OCI-M1 (cell line): ENCODE measurements at regions not wholly inside any gene's neighbourhood (a gene's known extent, or its start where the extent isn't known, plus 50 kb on each side); places are given as distances from the start of the nearest gene placed in this dataset.

Experiments used
- DNase-seq: peaks from one replicate; lab custom pipeline; 2025; lab: John Stamatoyannopoulos, UW

DNA sequence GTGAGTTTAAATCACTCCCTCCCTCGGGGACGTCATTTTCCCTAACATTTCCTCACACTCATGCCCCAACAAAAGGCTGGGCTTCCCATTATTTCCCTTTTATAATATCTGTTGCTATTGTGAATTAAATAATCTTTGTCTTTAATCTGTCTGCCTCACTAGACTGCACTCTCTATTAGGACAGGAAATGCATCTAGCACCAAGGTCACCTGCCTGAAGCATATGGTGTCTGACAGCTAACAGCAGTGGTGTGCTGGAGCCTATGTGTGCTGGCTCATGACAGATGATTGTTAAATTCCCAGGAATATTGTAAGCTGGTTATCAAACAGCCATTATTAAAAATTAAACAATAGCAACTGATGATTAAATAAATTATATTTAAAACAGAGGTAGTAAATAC, 237.0 kb upstream of the CEP162 start:
- DNase-seq = no peak

DNA sequence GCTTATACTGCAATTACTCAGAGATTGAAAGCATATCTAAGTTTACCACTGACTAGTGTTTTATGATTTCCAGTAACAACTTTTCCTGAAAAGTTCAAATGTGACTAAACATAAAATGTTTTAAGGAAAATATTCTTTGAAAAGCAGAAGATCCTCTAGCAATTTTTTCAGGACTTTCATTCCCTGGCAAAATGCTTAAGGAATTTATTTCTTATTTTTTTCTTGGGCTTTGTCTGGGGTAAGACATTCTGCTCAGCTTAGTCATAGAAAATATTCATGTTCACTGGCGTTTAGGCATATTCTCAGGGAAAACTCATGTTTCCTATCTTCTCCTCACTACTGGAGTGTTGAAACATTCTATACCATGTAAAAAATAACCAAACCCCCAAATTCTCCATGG, 235.3 kb upstream of the CEP162 start:
- DNase-seq = no peak

GRCh38 chr6:84461461-84461860, 234.0 kb upstream of the CEP162 start:
- no peak for DNase-seq

DNA sequence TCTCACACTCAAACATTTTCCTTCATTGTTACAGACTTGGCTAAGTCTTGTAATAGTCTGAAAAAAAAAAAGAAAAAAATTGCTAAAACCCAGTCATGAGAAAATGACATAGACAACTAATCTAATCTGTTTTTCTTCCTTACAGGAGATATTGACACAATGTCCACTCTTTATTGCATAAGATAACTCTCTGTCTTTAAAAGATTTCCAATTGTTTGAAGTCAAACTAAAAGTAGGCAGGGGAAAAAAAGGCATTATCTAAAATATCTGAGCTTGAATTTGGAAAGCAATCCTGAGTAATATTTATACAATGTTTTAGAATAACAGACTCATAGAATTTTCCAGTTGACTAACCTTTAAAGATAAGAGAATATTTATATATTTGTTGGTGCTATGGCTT, 233.0 kb upstream of the CEP162 start:
- DNase-seq = no peak

- no peak for DNase-seq
These were observed 232.0 kb upstream of the CEP162 start for GRCh38 chr6:84459401-84459800.

- DNase-seq = no peak
These were observed 230.8 kb upstream of the CEP162 start for GRCh38 chr6:84458271-84458670.

DNA sequence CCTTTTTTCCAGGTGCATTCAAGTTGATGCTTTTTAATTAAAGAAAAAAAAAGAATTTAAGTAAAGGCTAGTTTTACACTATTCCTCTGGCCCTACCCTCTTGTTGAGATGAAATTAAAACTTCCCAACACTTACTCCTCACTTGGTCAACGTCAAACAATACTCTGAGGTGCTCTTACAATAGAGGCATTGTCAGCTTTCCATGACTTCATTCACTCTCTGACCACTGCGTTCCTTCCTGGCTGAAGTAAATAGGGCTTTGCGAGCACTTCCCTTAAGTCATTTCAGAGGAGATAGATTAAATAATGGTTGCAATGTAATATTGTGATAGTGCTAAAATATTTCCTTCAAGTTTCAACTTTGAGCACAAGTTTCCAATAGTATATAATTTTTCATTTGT, 229.8 kb upstream of the CEP162 start:
- DNase-seq = no peak

- DNase-seq = no peak
These were observed 229.4 kb upstream of the CEP162 start for GRCh38 chr6:84456803-84457202.

GRCh38 chr6:84455511-84456029, 228.1 kb upstream of the CEP162 start:
- peak; percentile 17 for DNase-seq

- no peak for DNase-seq
These were observed 226.1 kb upstream of the CEP162 start for GRCh38 chr6:84453499-84453898.

- no peak for DNase-seq
These were observed 222.6 kb upstream of the CEP162 start for GRCh38 chr6:84450018-84450417.

DNA sequence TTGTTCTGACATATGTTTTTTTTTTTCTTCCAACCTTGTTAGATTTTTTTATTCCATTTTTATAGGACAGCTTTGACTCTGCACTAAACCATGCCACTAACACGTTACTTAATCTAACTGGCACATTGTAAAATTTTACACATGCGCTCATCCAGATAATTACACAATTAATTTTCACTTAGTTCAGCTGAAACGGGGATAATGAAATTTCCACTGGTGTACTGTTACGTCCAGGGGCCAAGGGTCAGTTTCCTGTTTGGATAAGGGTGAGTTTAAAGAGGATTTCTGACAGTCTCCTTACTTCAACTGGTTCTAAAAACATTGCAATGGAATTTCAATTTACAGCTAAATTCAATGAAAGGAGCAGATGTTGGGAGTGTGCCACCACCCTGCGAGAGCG, 221.8 kb upstream of the CEP162 start:
- no peak for DNase-seq

DNA sequence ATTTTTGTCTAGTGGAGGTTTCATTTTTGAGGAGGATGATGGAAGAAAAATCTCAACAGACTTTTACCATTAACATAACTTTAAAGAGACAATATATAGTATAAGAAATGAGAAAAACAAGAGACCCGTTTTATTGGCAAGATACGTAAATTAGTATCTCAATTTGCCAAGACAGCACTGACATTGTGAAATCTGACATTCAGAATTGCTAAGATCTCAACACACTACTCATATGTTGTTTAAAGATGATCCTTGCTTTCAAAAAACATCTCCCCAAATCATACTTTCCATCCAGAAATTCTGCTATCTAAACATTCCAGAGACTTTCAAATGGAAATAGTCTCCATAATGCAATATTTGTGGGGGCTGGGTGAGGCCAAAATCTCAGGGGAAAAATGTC, 220.9 kb upstream of the CEP162 start:
- no peak for DNase-seq

- DNase-seq = no peak
These were observed 220.2 kb upstream of the CEP162 start for GRCh38 chr6:84447651-84448050.

GRCh38 chr6:84445068-84445467, 217.6 kb upstream of the CEP162 start:
- DNase-seq = no peak

- DNase-seq = no peak
These were observed 214.8 kb upstream of the CEP162 start for GRCh38 chr6:84442208-84442607.

DNA sequence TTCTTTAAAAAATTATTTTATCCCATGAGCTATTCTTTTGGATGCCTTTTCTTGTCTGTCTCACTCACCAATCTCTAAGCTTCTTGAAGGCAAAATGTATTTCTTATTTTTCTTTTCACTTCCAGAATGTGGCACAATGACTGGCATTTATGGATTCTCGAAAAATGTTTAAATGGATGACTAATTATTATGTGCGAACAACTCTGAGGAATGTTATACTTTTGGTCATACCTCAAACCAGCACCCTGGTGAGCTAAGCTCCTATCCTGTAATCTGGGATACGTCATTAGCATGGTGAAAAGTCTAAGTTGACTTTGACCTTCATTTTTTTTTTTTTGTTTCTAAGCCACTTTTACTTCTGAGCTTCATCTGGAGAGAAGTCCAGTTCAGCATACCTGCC, 214.0 kb upstream of the CEP162 start:
- no peak for DNase-seq

GRCh38 chr6:84434550-84434949, 207.1 kb upstream of the CEP162 start:
- DNase-seq = no peak

DNA sequence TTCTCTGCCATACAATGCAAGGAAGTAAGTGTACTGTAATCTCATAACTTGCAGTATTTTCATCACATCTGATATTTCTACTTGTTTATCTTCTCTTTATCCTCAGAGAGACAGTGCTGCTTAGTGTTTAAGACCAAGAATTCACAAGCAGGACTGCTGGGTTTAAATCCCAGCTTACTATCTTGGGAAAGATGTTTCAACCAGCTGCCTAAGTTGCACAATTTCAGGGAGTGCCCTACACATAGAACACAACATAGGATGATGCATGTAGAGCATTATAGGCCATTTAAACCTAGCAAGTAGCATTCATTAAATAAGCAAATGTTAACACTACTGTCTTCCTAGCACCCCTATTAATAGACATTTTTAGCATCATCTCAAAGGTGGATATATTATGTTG, 205.2 kb upstream of the CEP162 start:
- no peak for DNase-seq

GRCh38 chr6:84428300-84428907, 201.0 kb upstream of the CEP162 start:
- DNase-seq = peak; percentile 87

DNA sequence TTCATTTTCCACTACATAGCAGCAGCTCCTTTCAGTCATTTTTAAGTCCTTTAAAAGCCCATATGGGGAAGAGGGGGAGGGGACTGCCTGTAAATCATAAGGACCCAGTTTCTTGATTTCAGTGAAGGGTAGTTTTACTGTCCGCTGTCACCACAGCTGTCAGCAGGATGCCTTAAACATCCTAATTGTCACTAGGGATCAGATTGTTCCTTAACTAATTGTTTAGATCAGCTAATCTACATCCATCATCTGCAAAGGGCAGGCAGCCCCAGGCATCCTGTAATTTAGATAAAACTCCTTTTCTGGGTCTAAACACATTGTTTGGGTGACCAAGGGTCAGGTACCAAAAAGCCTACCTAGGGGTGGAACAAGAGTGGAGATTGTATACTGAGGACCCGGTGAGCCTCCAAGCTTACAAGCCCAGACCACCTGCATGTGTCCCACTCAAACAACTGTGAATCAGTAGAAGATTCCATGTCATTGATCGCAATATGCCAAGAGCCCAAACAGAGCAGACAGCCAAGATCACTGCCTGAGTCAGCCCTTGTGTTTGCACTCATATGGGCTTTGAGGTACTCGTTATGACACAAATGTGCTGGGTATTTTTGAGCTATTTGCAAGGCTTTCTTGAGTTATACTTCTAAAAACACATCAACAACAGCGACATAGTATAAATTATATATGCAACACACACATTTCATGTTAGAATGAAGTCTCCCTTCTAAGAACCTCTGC, 198.7 kb upstream of the CEP162 start:
- DNase-seq = no peak

GRCh38 chr6:84424956-84425355, 197.5 kb upstream of the CEP162 start:
- DNase-seq = no peak

DNA sequence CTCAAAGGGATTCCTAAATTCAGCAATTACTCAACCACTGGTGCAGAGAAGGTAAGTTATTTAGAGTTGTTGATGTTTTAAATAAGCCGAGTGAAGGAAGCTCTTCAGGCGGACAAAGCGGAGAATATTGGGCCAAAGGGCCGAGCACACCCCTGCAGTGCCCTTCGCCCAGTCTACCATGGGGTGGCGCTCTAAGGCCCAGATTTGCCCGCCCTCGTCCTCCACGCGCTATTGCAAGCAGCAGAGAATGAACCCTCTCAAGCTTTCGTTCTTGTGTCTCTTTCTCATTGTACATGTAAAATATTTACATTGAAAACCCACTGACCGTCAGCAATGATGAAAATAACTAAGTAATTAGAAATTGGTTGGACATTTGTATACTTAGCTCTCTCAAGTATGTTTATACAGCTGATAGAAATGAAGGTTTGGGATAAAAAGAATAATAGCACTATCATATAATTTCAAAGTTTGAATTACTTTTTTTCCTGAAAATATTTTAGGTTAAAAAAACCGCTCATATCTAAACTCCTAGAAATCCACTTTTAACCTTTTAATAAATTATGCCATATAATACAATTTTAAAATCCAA, 195.0 kb upstream of the CEP162 start:
- DNase-seq = peak; percentile 78
